ENCODE measurements at regions not wholly inside any gene's neighbourhood (a gene's known extent, or its start where the extent isn't known, plus 50 kb on each side); places are given as distances from the start of the nearest gene placed in this dataset.

DNA sequence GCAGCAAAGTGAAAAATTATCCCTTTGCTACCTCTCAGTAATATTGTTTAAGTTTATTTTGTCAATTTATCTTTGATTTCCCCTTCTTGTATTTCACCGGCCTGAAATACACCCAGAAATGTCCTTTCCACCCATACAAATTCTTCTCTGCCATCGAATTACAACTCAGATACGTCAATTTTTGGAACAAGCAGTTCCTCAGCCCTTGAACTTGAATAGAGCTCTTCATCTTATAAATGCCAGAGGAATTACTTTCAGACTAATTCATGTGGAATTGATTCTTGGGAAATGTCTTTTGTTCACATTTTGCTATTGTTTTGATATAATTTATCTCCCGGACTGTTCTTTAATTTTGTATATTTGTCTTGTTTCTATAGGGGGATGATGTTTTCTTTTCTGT, 1359.3 kb upstream of the MIR17HG start:
- no peak for ATAC-seq (ENCODE audit: low read depth)
- Mint-ChIP-seq H3K9me3 (peaks cover 2% of the 10 kb centered on the region), H3K27ac (no peak overlapping the region), H3K4me1 (no peaks in the 10 kb centered on the region), H3K36me3 (no peaks in the 10 kb centered on the region), H3K4me3 (no peak overlapping the region), H3K27me3 (no peaks in the 10 kb centered on the region)
- DNase-seq = no peak
- POLR2A ChIA-PET = no interaction called here

DNA sequence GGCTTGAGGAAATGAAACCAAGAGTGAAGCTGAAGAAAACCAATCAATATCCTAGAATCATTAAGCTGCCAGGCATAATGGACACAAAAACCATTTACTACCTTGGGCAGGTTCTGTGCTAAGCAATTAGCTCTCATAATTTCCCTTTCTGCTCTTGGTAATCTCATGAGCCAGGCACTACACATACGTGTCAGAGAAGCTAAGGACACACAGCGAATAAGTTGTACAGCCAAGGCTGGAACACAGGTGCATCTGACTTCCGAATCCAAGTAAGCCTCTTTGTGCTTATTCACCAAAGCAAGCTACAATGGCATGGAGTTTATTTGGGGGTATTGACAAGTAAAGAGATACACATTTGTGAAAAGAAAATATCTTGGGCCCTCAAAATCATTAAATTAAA, 1343.9 kb upstream of the MIR17HG start:
- Mint-ChIP-seq H3K36me3 (no peaks in the 10 kb centered on the region), H3K4me3 (no peak overlapping the region), H3K27me3 (no peaks in the 10 kb centered on the region), H3K9me3 (peaks cover 8% of the 10 kb centered on the region), H3K27ac (no peak overlapping the region), H3K4me1 (no peaks in the 10 kb centered on the region)
- ATAC-seq (ENCODE audit: low read depth) (no peak), DNase-seq (no peak)
- POLR2A ChIA-PET = no interaction called here

DNA sequence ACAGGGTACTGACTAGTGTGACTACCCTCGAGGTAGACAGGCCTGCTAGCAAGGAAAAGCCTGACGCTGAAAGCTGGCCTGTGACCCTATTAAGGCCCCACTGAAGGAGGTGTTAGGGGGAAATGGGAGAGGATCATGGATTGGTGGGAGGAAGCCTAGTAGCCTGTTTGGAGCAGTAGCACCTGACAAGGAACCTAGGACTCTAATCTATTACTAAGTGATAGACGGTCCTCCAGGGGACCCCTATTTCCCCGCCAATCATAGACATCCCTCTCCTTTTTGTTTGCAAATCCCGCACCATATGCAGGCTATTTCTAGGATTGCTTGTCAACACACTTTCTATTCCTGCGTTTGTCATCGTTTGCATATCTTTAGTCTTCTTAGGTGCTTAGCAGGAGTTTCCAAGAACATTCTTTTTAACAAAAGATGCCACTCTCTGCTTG, 1338.8 kb upstream of the MIR17HG start:
- H3K27ac Mint-ChIP-seq = no peak overlapping the region
- H3K27me3 Mint-ChIP-seq = no peaks in the 10 kb centered on the region
- H3K4me1 Mint-ChIP-seq = no peaks in the 10 kb centered on the region
- no peaks in the 10 kb centered on the region for H3K9me3 Mint-ChIP-seq
- no peaks in the 10 kb centered on the region for H3K36me3 Mint-ChIP-seq
- ATAC-seq (ENCODE audit: low read depth) (no peak), DNase-seq (no peak)
- no peak overlapping the region for H3K4me3 Mint-ChIP-seq
- POLR2A ChIA-PET = no interaction called here

DNA sequence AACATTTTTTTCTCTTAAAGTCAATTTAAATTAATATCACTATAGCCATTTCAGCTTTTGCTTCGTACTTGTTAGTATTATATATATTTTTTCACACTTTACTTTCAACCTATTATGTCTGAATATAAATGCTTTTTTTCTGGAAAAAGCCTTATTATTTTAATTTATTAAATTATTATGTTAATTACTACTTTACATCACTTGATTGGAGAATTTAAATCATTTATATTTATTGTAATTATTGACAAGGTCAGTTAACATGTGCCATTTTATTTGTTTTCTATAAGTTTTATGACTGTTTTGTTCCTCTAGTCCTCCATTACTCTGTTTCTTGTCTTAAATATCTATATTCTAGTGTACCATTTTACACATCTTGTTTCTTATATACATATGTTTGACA, 1333.4 kb upstream of the MIR17HG start:
- H3K36me3 Mint-ChIP-seq = no peaks in the 10 kb centered on the region
- no peak for DNase-seq
- H3K9me3 Mint-ChIP-seq = peaks cover 5% of the 10 kb centered on the region
- no peak overlapping the region for H3K4me3 Mint-ChIP-seq
- H3K27ac Mint-ChIP-seq = no peak overlapping the region
- no peak for ATAC-seq (ENCODE audit: low read depth)
- H3K27me3 Mint-ChIP-seq = no peaks in the 10 kb centered on the region
- POLR2A ChIA-PET = no interaction called here
- H3K4me1 Mint-ChIP-seq = no peaks in the 10 kb centered on the region

DNA sequence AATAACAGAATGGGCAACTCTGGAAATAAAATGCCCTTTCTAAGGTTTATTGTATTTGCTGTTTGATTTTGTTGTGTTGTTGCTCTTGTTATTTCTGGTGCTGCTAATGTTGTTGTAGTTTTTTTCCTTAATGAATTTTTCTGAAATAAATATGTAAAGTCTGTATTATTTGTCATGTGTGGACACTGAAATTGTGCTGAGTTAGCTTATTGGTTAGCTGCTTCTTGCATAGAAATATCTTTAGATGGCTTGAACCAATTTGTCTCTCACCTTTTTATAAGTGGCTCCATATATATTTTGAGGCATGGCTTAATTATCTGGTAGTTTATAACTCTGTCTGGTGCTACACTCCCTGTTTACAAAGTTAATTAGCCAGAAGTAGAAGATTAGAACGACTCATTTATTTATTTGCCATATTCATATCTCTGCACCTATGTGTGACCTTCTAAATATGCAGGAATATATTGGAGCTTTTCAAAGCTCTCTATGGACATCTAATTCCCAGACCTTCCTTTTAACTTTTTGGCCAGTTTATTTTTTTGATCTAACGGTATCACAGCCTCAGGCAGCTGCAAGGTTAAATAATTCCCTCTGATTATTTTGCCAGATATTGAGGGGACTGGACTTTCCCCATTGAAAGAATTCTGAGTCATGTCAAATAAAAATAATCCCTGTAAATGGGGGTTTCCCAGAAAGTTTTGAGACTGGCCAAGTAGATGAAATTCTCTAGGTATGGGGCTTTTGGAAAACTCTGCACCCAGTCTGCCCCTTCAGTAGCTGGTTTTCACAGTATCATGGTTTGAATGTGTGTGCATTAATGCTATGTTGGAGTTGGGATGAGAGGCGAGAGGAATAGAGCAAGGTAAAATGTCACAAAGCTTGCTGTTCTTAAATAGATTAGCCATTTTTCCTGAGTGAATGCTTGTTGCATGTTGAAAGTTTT, 1331.7 kb upstream of the MIR17HG start:
- no peak overlapping the region for H3K4me3 Mint-ChIP-seq
- peaks cover 5% of the 10 kb centered on the region for H3K9me3 Mint-ChIP-seq
- H3K4me1 Mint-ChIP-seq = no peaks in the 10 kb centered on the region
- H3K27me3 Mint-ChIP-seq = no peaks in the 10 kb centered on the region
- no peak overlapping the region for H3K27ac Mint-ChIP-seq
- POLR2A ChIA-PET = no interaction called here
- H3K36me3 Mint-ChIP-seq = no peaks in the 10 kb centered on the region
- DNase-seq (no peak), ATAC-seq (ENCODE audit: low read depth) (no peak)

DNA sequence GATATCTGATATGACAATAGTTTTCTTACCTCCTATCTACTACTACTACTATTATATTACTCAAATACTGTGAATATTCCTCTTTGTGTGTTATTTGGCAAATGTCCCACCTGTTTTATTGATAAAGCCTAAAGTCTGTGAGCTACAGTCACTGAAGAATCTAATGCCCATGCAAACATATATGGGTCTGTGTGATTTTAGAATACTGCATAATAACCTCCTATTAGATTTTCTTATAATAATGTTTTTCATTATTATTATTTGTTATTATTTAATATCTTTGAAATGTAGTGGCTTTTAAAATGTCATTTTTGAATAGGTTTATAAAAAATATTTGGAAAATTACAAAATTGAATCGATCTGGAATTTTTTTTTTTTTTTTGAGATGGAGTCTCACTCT, 1330.8 kb upstream of the MIR17HG start:
- ATAC-seq (ENCODE audit: low read depth) (no peak), DNase-seq (no peak)
- Mint-ChIP-seq H3K27ac (no peak overlapping the region), H3K9me3 (peaks cover 5% of the 10 kb centered on the region), H3K36me3 (no peaks in the 10 kb centered on the region), H3K27me3 (no peaks in the 10 kb centered on the region), H3K4me3 (no peak overlapping the region), H3K4me1 (no peaks in the 10 kb centered on the region)
- POLR2A ChIA-PET = no interaction called here

DNA sequence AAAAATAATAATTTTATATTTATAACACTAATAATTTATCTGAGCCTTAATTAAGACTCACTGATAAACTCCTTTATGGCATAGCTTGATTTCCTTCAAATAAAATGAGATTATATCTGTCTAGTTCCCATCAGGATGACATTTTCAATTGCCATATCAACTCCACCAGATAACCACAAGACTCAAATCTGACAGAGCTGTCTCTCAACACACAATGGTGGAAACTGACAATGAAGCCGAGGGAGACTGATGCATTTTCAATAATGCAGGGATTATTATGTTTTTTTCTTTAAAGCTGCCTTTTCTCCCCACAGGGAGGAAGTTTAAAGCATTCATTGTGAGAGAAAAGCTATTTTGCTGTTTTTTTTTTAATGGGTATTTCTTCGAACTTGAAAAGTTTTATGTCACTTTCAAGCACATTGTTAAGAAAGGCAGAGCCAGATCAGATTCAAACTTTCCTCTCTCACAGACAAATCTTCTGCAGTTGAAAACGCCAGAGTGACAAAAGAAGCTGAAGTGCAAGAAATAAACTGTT, 1326.9 kb upstream of the MIR17HG start:
- no peak for DNase-seq
- Mint-ChIP-seq H3K27me3 (no peaks in the 10 kb centered on the region), H3K27ac (no peak overlapping the region), H3K4me1 (no peaks in the 10 kb centered on the region), H3K4me3 (no peak overlapping the region), H3K9me3 (peaks cover 3% of the 10 kb centered on the region), H3K36me3 (no peaks in the 10 kb centered on the region)
- no peak for ATAC-seq (ENCODE audit: low read depth)
- POLR2A ChIA-PET = no interaction called here

DNA sequence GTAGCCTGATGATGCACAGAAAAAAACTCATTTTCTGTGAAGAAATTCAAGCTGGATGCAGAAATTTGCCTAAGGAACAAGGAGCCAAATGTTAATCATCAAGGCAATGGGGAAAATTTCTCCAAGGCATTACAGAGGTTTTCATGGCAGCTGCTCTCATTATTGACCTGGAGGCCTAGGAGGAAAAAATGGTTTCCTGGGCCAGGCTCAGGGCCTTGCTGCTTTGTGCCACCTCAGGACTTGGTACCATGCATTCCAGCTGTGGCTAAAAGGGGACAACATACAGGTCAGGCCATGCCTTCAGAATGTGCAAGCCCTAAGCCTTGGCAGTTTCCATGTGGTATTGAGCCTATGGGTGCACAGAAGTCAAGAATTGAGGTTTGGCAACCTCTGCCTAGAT, 1320.1 kb upstream of the MIR17HG start:
- DNase-seq (no peak), ATAC-seq (ENCODE audit: low read depth) (no peak)
- peaks cover 9% of the 10 kb centered on the region for H3K9me3 Mint-ChIP-seq
- POLR2A ChIA-PET = no interaction called here
- no peaks in the 10 kb centered on the region for H3K27me3 Mint-ChIP-seq
- H3K36me3 Mint-ChIP-seq = no peaks in the 10 kb centered on the region
- no peak overlapping the region for H3K27ac Mint-ChIP-seq
- H3K4me3 Mint-ChIP-seq = no peak overlapping the region
- no peaks in the 10 kb centered on the region for H3K4me1 Mint-ChIP-seq

DNA sequence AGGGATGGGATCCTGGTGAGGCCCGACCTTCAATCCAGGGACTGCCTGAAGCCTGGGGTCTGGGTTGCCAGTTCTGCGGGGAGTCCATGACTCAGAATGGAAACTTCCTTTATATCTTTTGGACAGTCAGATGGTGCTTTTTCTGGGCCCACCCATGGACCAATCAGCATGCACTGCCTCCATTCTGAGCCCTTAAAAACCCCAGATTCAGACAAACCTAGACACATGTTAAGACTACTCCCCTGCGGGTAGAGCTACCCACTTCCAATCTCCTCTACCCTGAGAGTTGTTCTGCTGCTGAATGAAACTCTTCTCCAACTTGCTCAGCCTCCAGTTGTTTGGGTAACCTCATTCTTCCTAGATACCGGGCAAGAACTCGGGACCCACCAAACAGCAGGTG, 1315.2 kb upstream of the MIR17HG start:
- DNase-seq = no peak
- Mint-ChIP-seq H3K9me3 (peaks cover 7% of the 10 kb centered on the region), H3K36me3 (no peaks in the 10 kb centered on the region), H3K4me3 (no peak overlapping the region), H3K27ac (no peak overlapping the region), H3K27me3 (no peaks in the 10 kb centered on the region), H3K4me1 (no peaks in the 10 kb centered on the region)
- POLR2A ChIA-PET = no interaction called here
- ATAC-seq (ENCODE audit: low read depth) = no peak

DNA sequence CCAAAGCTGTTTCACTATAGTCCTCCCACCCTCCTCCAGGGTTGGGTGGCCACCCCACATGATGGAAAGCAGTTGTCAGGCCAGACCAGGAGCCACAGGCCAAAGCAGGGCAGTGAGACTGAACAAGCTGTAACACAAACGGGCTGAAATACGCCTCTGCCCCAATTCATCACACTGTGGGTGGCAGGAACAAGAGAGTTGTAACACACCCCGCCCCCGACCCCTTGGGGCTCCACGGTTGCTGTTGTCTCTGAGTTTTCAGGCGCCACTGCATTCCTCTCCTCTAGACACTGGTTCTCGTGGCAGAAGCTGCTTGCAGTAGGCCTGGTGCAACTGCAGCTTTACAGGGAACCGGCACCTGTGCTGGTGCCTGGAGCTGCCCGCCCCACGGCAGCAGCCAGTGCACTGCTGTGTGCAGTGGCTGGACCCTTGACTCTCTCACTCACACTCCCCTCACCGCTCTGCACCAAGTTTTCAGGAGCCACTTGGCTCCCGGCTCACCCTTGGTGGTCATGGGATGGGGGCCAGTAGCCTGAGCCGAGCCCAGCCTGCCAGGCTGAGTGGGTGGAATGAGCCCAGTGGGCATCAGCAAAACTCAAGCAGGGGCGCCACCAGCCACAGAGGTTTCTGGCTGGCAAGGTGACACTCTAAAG, 1314.5 kb upstream of the MIR17HG start:
- no peaks in the 10 kb centered on the region for H3K4me1 Mint-ChIP-seq
- DNase-seq = no peak
- no peak for ATAC-seq (ENCODE audit: low read depth)
- H3K4me3 Mint-ChIP-seq = no peak overlapping the region
- H3K27me3 Mint-ChIP-seq = no peaks in the 10 kb centered on the region
- no peaks in the 10 kb centered on the region for H3K36me3 Mint-ChIP-seq
- POLR2A ChIA-PET = no interaction called here
- H3K9me3 Mint-ChIP-seq = peaks cover 7% of the 10 kb centered on the region
- H3K27ac Mint-ChIP-seq = no peak overlapping the region

DNA sequence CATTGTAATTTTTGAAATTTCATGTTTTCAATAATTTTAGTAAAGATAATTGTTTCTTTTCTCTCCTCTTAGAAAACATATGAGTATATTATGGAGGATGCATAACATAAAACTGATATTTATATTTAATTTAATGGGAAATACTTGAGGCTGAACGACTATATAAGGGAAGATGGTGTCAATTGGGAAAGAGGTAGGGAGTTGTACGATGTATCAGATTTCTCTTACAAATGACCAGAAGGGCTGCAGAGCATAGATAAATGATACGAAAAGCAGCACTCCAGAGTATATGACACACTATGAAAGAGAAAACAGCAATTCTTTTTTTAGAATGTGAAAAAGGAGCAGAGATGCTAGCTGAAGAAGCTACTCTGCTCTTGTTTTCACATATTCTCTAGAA, 1308.0 kb upstream of the MIR17HG start:
- no peaks in the 10 kb centered on the region for H3K36me3 Mint-ChIP-seq
- H3K4me1 Mint-ChIP-seq = no peaks in the 10 kb centered on the region
- H3K4me3 Mint-ChIP-seq = no peak overlapping the region
- H3K27ac Mint-ChIP-seq = no peak overlapping the region
- peaks cover 4% of the 10 kb centered on the region for H3K9me3 Mint-ChIP-seq
- ATAC-seq (ENCODE audit: low read depth) = no peak
- POLR2A ChIA-PET = no interaction called here
- no peak for DNase-seq
- no peaks in the 10 kb centered on the region for H3K27me3 Mint-ChIP-seq

DNA sequence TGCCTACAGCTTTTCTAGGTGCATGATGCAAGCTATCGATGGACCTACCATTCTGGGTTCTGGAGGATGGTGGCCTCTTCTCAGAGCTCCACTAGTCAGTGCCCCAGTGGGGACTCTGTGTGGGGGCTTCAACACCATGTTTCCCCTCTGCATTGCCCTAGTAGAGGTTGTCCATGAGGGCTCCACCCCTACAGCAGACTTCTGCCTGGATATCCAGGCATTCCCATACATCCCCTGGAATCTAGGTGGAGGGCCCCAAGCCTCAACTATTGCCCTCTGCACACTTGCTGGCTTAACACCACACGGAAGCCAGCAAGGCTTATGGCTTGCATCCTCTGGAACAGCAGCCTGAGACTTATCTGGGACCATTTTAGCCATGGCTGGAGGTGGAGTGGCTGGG, 1299.9 kb upstream of the MIR17HG start:
- Mint-ChIP-seq H3K9me3 (peaks cover 8% of the 10 kb centered on the region), H3K36me3 (no peaks in the 10 kb centered on the region), H3K4me1 (no peaks in the 10 kb centered on the region), H3K27me3 (no peaks in the 10 kb centered on the region), H3K27ac (no peak overlapping the region), H3K4me3 (no peak overlapping the region)
- no peak for DNase-seq
- POLR2A ChIA-PET = no interaction called here
- no peak for ATAC-seq (ENCODE audit: low read depth)

DNA sequence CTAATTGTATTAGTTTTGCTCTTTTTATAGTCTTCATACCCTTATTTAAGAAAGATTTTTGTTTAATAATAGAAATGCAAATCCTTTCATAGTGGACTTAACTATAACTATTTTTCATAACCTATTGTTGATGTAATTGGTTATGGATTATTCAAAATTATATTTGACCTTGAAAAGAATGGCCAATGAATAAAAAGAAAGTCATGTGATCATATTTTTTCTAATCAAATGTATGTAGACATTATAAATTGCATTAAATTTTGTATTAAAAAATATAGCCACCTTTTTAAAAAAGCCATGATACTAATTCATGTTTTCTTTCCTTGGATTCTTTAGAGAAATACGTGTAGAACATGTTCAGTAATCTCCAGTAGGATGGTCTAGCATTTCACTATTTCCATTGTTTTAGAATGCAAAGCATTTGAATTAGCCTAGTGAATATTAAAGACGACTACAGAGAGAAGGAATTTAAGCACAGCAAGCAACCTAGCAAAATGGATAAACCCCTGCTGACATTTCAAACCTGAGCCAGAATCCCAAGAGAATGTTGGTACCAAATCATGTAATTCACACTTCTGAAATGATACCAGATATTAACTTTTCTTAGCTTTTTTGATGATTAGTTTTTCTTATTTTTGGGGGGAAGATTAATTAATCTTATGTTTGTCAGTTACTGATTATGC, 1297.4 kb upstream of the MIR17HG start:
- POLR2A ChIA-PET = no interaction called here
- H3K27me3 Mint-ChIP-seq = no peaks in the 10 kb centered on the region
- no peaks in the 10 kb centered on the region for H3K36me3 Mint-ChIP-seq
- H3K4me1 Mint-ChIP-seq = no peaks in the 10 kb centered on the region
- H3K9me3 Mint-ChIP-seq = peaks cover 5% of the 10 kb centered on the region
- H3K27ac Mint-ChIP-seq = no peak overlapping the region
- DNase-seq (no peak), ATAC-seq (ENCODE audit: low read depth) (no peak)
- H3K4me3 Mint-ChIP-seq = no peak overlapping the region

DNA sequence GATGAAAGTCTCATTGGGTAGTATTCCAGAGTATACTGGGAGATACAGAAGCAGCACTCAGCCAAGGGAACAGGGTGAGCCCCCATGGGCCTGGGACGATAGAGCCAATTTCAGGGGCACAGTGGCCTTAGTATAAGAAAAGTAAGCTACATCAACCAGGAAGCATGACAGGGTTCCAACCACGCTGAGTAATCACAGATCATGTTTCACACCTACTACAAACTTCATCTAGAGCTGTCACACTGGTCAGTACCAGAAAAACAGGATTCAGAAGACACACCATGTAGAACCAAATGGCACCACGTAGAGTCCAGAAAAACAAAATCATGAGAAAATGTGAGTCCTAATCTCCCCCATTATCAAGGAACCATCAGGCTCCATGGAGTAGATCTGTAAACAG, 1292.4 kb upstream of the MIR17HG start:
- POLR2A ChIA-PET = no interaction called here
- H3K36me3 Mint-ChIP-seq = no peaks in the 10 kb centered on the region
- ATAC-seq (ENCODE audit: low read depth) (no peak), DNase-seq (no peak)
- H3K4me3 Mint-ChIP-seq = no peak overlapping the region
- no peak overlapping the region for H3K27ac Mint-ChIP-seq
- H3K27me3 Mint-ChIP-seq = no peaks in the 10 kb centered on the region
- H3K4me1 Mint-ChIP-seq = no peaks in the 10 kb centered on the region
- no peaks in the 10 kb centered on the region for H3K9me3 Mint-ChIP-seq
